Central memory CD4-positive, alpha-beta T cell (primary cell): ENCODE measurements at regions not wholly inside any gene's neighbourhood (a gene's known extent, or its start where the extent isn't known, plus 50 kb on each side); places are given as distances from the start of the nearest gene placed in this dataset.

Source experiments
- DNase-seq: peaks from one replicate; pipeline ENCODE4 v3.0.0; 2022

- no peak for DNase-seq
Measured at GRCh38 chr2:180656455-180656847, 324.0 kb upstream of the UBE2E3 start.

- DNase-seq, result no peak
Measured at GRCh38 chr2:180655842-180656454, 324.5 kb upstream of the UBE2E3 start.

- no peak for DNase-seq
Measured at GRCh38 chr2:180655393-180655792, 325.0 kb upstream of the UBE2E3 start.

- no peak for DNase-seq
Measured at GRCh38 chr2:180653481-180653880, 326.9 kb upstream of the UBE2E3 start.

- DNase-seq, result no peak
Measured at GRCh38 chr2:180652794-180653193, 327.6 kb upstream of the UBE2E3 start.

GRCh38 chr2:180651596-180651995 is 328.8 kb upstream of the UBE2E3 start:
- DNase-seq, result no peak

- DNase-seq, result no peak
Measured at GRCh38 chr2:180647621-180648020, 332.8 kb upstream of the UBE2E3 start.

- DNase-seq, result no peak
Measured at GRCh38 chr2:180647221-180647620, 333.2 kb upstream of the UBE2E3 start.

- no peak for DNase-seq
Measured at GRCh38 chr2:180646756-180647155, 333.6 kb upstream of the UBE2E3 start.

GRCh38 chr2:180644709-180645108 is 335.7 kb upstream of the UBE2E3 start:
- DNase-seq, result no peak

GRCh38 chr2:180630756-180631155 is 349.6 kb upstream of the UBE2E3 start:
- no peak for DNase-seq

- no peak for DNase-seq
Measured at GRCh38 chr2:180625006-180625844, 355.2 kb upstream of the UBE2E3 start.

GRCh38 chr2:180621941-180622918 is 358.2 kb upstream of the UBE2E3 start:
- DNase-seq, result no peak

GRCh38 chr2:180621366-180621765 is 359.0 kb upstream of the UBE2E3 start:
- no peak for DNase-seq

- DNase-seq, result no peak
Measured at GRCh38 chr2:180618570-180618969, 361.8 kb upstream of the UBE2E3 start.

- DNase-seq, result no peak
Measured at GRCh38 chr2:180614776-180615175, 365.6 kb upstream of the UBE2E3 start.

GRCh38 chr2:180609626-180610340 is 370.6 kb upstream of the UBE2E3 start:
- DNase-seq, result no peak

GRCh38 chr2:180607514-180608049 is 372.8 kb upstream of the UBE2E3 start:
- DNase-seq, result no peak

GRCh38 chr2:180604077-180604476 is 376.3 kb upstream of the UBE2E3 start:
- DNase-seq, result no peak

GRCh38 chr2:180601016-180601415 is 379.4 kb upstream of the UBE2E3 start:
- no peak for DNase-seq

- no peak for DNase-seq
Measured at GRCh38 chr2:180599804-180600203, 380.6 kb upstream of the UBE2E3 start.

- no peak for DNase-seq
Measured at GRCh38 chr2:180597179-180597578, 383.2 kb upstream of the UBE2E3 start.
